ENCODE measurements at regions not wholly inside any gene's neighbourhood (a gene's known extent, or its start where the extent isn't known, plus 50 kb on each side); places are given as distances from the start of the nearest gene placed in this dataset.

DNA sequence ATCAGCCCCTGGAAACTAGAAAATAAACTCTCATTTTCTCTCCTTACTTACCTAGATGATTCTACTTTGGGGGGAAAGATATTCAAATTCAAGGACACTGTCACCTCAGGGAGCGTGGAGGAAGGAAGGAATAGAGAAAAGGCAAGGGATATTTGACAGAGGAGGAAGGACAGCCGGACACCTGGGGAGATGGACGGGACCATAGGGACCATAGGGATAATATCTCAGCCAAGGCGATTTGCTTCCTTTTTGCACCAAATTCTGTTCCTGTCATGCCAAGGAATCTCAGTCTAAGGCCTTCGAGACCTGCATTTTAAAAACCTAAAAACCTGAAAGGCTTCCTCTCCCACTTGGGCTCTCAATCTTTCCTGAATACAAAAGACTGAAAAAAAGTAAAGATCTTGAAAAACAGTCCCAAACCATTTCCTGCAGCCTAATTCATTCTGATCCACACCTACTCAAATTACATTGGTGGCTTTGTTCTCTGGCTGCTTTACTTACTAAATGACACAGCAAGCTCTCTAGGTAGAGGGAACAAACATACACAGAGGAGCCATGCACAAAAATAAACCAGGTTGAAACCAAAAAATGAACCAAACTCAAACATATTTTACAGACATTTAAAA, 73.9 kb upstream of the SLC24A5 start:
- TF ChIP-seq POLR2AphosphoS5 (IDR thresholded peaks at IDR 0.05; ENCODE audit: borderline replicate concordance, low read depth, low read length) (no peak), EZH2 (IDR thresholded peaks at IDR 0.05) (no peak)
